ENCODE measurements at regions not wholly inside any gene's neighbourhood (a gene's known extent, or its start where the extent isn't known, plus 50 kb on each side); places are given as distances from the start of the nearest gene placed in this dataset.
"Not testable (repeated sequence)": the region's sequence is repeated elsewhere in the genome, so short reads cannot be mapped to it uniquely, and the experiment has no call there.

- H3K4me1 ChIP-seq = peaks cover 30 to 68% of the 10 kb centered on the region in 2 donors
- DNase-seq = no peak
These were observed 90.3 kb downstream of the RPL27A start for GRCh38 chr11:8772571-8773519.

GRCh38 chr11:8773916-8774539 is 91.4 kb downstream of the RPL27A start:
- intact Hi-C loops (cut with DNase I) = no loop called here
- no peak for DNase-seq
- Histone ChIP-seq H3K27ac (peak overlapping the region in 2 of 3 donors; percentile 5 to 34), H3K9me3 (no peaks in the 10 kb centered on the region), H3K4me1 (peaks cover 38 to 70% of the 10 kb centered on the region in 2 donors), H3K27me3 (no peaks in the 10 kb centered on the region), H3K4me3 (replicated peaks in 1 of 3) (no peak overlapping the region), H3K36me3 (no peaks in the 10 kb centered on the region)
- no peak for TF ChIP-seq CTCF (IDR thresholded peaks at IDR 0.05)
- no peak for TF ChIP-seq POLR2A (IDR thresholded peaks at IDR 0.05)
- WGBS, 2 donors = 56 to 57% methylated on average over 5 of the region's 5 CpGs

More at GRCh38 chr11:8772571-8773519, 90.3 kb downstream of the RPL27A start:
- Histone ChIP-seq H3K27me3 (no peaks in the 10 kb centered on the region), H3K27ac (peak overlapping the region in 1 of 3 donors; percentile 34), H3K36me3 (no peaks in the 10 kb centered on the region), H3K4me3 (replicated peaks in 1 of 3) (no peak overlapping the region), H3K9me3 (no peaks in the 10 kb centered on the region)
- intact Hi-C loops (cut with DNase I) = no loop called here
- no peak for TF ChIP-seq POLR2A (IDR thresholded peaks at IDR 0.05)
- TF ChIP-seq CTCF (IDR thresholded peaks at IDR 0.05) = no peak
- 66% methylated on average over 7 to 8 of the region's 9 CpGs for WGBS, 2 donors

DNA sequence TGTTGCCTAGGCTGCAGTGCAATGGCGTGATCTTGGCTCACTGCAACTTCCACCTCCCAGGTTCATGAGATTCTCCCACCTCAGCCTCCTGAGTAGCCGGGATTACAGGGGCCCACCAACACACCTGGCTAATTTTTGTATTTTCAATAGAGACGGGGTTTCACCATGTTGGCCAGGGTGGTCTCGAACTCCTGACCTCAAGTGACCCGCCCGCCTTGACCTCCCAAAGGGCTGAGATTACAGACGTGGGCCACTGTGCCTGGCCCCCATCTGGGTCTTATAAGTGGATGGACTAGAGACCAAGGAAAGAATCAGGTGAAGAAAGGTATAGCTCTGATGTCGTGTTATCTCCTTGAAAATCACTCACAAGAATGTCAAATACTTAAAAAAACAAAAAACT is 92.3 kb downstream of the RPL27A start:
- H3K4me3 ChIP-seq (replicated peaks in 1 of 3); H3K9me3 ChIP-seq; H3K27me3 ChIP-seq; intact Hi-C loops (cut with DNase I); DNase-seq; H3K36me3 ChIP-seq: not testable (repeated sequence)
- 90 to 92% methylated on average over 8 of the region's 8 CpGs for WGBS, 2 donors
- H3K27ac ChIP-seq = peak overlapping the region in 2 of 3 donors; percentile 5 to 43
- peaks cover 36 to 73% of the 10 kb centered on the region in 2 donors for H3K4me1 ChIP-seq

DNA sequence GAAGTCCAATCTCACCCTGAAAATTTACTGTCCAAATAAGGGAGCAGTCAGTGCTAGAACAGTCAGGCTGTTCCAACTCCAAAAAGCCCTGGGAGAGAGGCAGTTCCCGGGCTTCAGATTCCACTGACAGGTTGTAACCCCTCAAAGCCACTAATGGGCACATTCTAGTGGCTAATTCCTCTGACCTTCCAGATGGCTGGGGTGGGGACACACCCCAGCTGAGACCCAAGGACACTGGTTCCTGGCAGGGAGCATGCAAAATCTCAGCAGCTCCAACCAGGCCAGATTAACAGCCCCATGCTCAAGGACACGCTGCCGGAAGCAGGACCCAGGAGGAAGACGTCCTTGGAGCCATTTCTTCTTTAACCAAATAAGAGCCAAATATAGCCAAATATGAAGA is 92.7 kb downstream of the RPL27A start:
- TF ChIP-seq CTCF (IDR thresholded peaks at IDR 0.05) = no peak
- no peak for TF ChIP-seq POLR2A (IDR thresholded peaks at IDR 0.05)
- H3K27ac ChIP-seq = peak overlapping the region in 2 of 3 donors; percentile 43 to 53
- no peaks in the 10 kb centered on the region for H3K27me3 ChIP-seq
- H3K4me1 ChIP-seq = peaks cover 36 to 73% of the 10 kb centered on the region in 2 donors
- peak; percentile 10 to 29 for DNase-seq
- no peak overlapping the region for H3K4me3 ChIP-seq (replicated peaks in 1 of 3)
- H3K36me3 ChIP-seq = no peaks in the 10 kb centered on the region
- WGBS, 2 donors = 56 to 66% methylated on average over 4 of the region's 4 CpGs
- no peaks in the 10 kb centered on the region for H3K9me3 ChIP-seq
- intact Hi-C loops (cut with DNase I) = no loop called here

DNA sequence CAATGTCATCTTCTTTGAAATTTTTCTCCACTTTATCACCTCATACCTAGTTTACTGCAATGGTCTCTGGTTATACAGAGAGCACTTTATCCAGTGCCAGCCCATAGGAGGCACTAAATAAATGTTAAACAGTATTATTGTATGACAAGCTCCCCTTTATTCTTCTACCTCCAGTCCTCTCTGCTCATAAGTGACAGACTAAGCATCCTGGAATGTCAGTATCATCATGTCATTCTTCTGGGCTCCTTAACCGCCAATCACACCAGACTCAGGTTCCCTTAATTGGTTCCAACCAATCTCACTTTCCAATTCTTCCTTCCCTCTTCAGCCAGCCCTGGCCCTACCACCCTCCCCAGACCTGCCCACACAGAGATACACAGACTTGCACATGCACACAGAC is 93.1 kb downstream of the RPL27A start:
- Histone ChIP-seq H3K4me1 (peaks cover 36 to 73% of the 10 kb centered on the region in 2 donors), H3K36me3 (no peaks in the 10 kb centered on the region), H3K4me3 (replicated peaks in 1 of 3) (no peak overlapping the region), H3K9me3 (no peaks in the 10 kb centered on the region), H3K27me3 (no peaks in the 10 kb centered on the region), H3K27ac (peak overlapping the region; percentile 17 to 53 (median 43))
- DNase-seq = no peak
- 94 to 97% methylated on average over 1 of the region's 1 CpG for WGBS, 2 donors
- intact Hi-C loops (cut with DNase I) = no loop called here
- no peak for TF ChIP-seq POLR2A (IDR thresholded peaks at IDR 0.05)
- TF ChIP-seq CTCF (IDR thresholded peaks at IDR 0.05) = no peak
